Stomach (tissue), 4 donors: ENCODE measurements at regions not wholly inside any gene's neighbourhood (a gene's known extent, or its start where the extent isn't known, plus 50 kb on each side); places are given as distances from the start of the nearest gene placed in this dataset.

ENCODE experiments used
- CTCF ChIP-seq, 7 experiments: fragments of 450-650 bp in 4 of 7; fragments of 200-600 bp in 3 of 7; sonication (generic) in 3 of 7; IDR thresholded peaks; one replicate each; pipeline ENCODE4 v1.5.1; 2016 to 2019; ENCODE audit warnings: antibody characterized with exemption in 7 of 7, control low read depth in 2 of 7, mild to moderate bottlenecking in 1 of 7
- EP300 ChIP-seq: sonication (generic); formaldehyde crosslinking; IDR thresholded peaks from one replicate; pipeline ENCODE4 v1.6.1; 2017; ENCODE audit warnings: antibody characterized with exemption
- POLR2A ChIP-seq, 4 donors: fragments of 450-650 bp; IDR thresholded peaks; one replicate each; pipeline ENCODE4 v1.6.1; 2016; ENCODE audit warnings: antibody characterized with exemption in 4 of 4, control low read depth in 2 of 4, mild to moderate bottlenecking in 1 of 4, moderate library complexity in 1 of 4
- POLR2AphosphoS5 ChIP-seq, 3 donors: sonication (generic); formaldehyde crosslinking; IDR thresholded peaks; one replicate each; pipeline ENCODE4 v1.6.1; 2016; ENCODE audit warnings: antibody characterized with exemption in 3 of 3

- no peak for TF ChIP-seq CTCF (IDR thresholded peaks at IDR 0.05)
- TF ChIP-seq POLR2A (IDR thresholded peaks at IDR 0.05), result no peak
- no peak for TF ChIP-seq POLR2AphosphoS5 (IDR thresholded peaks at IDR 0.05)
- no peak for TF ChIP-seq EP300
These were observed 266.6 kb downstream of the ADGRD1 start for GRCh38 chr12:131220331-131220685.
